Left forelimb (tissue), 1 donor: ENCODE measurements at regions not wholly inside any gene's neighbourhood (a gene's known extent, or its start where the extent isn't known, plus 50 kb on each side); places are given as distances from the start of the nearest gene placed in this dataset.
"Not testable (repeated sequence)": the region's sequence is repeated elsewhere in the genome, so short reads cannot be mapped to it uniquely, and the experiment has no call there.

Source experiments
- DNase-seq: peaks from one replicate; pipeline ENCODE4 v3.0.0-alpha.2; 2018; ENCODE audit warnings: low spot score

GRCh38 chr3:145429546-145429945, 731.4 kb downstream of the PLOD2 start:
- DNase-seq: no peak

GRCh38 chr3:145448436-145448835, 712.5 kb downstream of the PLOD2 start:
- no peak for DNase-seq

GRCh38 chr3:145450018-145450682, 710.8 kb downstream of the PLOD2 start:
- no peak for DNase-seq

GRCh38 chr3:145457825-145458552, 703.0 kb downstream of the PLOD2 start:
- DNase-seq: no peak

GRCh38 chr3:145459681-145460080, 701.3 kb downstream of the PLOD2 start:
- not testable (repeated sequence) for DNase-seq

- DNase-seq: no peak
Measured at GRCh38 chr3:145471976-145472375, 689.0 kb downstream of the PLOD2 start.

- DNase-seq: not testable (repeated sequence)
Measured at GRCh38 chr3:145482735-145483134, 678.2 kb downstream of the PLOD2 start.

- no peak for DNase-seq
Measured at GRCh38 chr3:145483992-145484391, 677.0 kb downstream of the PLOD2 start.

- no peak for DNase-seq
Measured at GRCh38 chr3:145489011-145489410, 672.0 kb downstream of the PLOD2 start.

- DNase-seq: no peak
Measured at GRCh38 chr3:145490088-145491048, 670.6 kb downstream of the PLOD2 start.

- DNase-seq: no peak
Measured at GRCh38 chr3:145492456-145492855, 668.5 kb downstream of the PLOD2 start.

GRCh38 chr3:145517416-145517815, 643.6 kb downstream of the PLOD2 start:
- not testable (repeated sequence) for DNase-seq

- DNase-seq: no peak
Measured at GRCh38 chr3:145518639-145519038, 642.3 kb downstream of the PLOD2 start.

GRCh38 chr3:145519398-145520047, 641.5 kb downstream of the PLOD2 start:
- no peak for DNase-seq

GRCh38 chr3:145522179-145522578, 638.8 kb downstream of the PLOD2 start:
- DNase-seq: no peak

- DNase-seq: no peak
Measured at GRCh38 chr3:145522893-145523651, 637.9 kb downstream of the PLOD2 start.

GRCh38 chr3:145531548-145531947, 629.4 kb downstream of the PLOD2 start:
- no peak for DNase-seq

- DNase-seq: no peak
Measured at GRCh38 chr3:145533696-145534095, 627.3 kb downstream of the PLOD2 start.

GRCh38 chr3:145536461-145536860, 624.5 kb downstream of the PLOD2 start:
- DNase-seq: no peak

- DNase-seq: no peak
Measured at GRCh38 chr3:145550522-145550921, 610.5 kb downstream of the PLOD2 start.

- DNase-seq: no peak
Measured at GRCh38 chr3:145557405-145557804, 603.6 kb downstream of the PLOD2 start.
